Hematopoietic multipotent progenitor cell treated with erythropoietin and hydrocortisone succinate and interleukin-3 and kit ligand, for 17 days (in vitro differentiated cells): ENCODE measurements at regions not wholly inside any gene's neighbourhood (a gene's known extent, or its start where the extent isn't known, plus 50 kb on each side); places are given as distances from the start of the nearest gene placed in this dataset.

Source experiments
- DNase-seq: peaks from one replicate; pipeline ENCODE4 v3.0.0-alpha.2; 2015; ENCODE audit warnings: low spot score

DNA sequence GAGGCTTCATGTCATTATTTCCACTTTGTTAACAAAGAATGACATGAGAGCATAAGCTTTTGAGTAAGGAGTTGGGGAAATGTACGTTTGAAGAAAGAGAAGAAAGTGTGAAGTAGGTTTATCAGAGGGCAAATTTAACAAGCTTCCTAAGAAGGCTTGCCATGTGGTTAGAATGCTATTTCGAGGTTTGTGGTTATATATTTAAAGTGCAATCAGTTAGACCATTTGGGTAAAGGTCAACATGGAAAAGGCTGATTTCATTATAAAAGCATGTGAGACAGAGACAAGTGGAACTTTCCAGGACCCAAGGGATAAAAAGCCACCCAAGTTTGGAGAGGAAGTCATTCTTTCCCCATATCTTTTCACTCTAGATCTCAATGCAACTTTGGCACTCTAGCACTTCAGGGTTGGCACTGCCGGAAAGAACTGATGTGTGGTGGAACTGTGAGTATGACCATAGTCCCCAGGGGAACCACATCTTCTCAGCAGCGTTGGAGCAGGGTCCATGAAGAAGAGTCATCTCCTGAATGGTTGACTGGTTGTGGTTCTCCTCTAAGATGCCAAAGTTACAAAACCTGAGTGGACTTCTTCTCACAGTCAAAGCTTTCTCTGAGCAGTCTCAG lies 529.9 kb downstream of the MID1IP1 start:
- DNase-seq: no peak

DNA sequence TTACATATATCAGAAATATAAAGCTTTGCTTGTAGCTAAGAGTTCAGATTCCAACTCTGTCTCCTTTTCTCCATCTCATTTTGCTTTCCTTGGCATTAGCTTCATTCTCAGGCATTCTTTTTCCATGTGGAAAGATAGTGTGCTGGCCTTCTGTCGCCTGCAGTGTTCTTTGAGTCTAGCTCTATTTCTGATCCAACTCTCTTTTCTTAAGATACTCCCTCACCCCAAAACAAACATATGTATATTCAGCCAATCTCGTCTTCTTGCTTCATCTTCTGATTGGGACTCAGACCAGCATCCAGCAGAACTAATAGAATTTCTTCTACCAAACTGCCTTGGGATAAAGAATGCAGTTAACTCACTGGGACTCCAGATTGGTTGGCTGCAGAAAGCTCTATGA lies 532.2 kb downstream of the MID1IP1 start:
- no peak for DNase-seq

DNA sequence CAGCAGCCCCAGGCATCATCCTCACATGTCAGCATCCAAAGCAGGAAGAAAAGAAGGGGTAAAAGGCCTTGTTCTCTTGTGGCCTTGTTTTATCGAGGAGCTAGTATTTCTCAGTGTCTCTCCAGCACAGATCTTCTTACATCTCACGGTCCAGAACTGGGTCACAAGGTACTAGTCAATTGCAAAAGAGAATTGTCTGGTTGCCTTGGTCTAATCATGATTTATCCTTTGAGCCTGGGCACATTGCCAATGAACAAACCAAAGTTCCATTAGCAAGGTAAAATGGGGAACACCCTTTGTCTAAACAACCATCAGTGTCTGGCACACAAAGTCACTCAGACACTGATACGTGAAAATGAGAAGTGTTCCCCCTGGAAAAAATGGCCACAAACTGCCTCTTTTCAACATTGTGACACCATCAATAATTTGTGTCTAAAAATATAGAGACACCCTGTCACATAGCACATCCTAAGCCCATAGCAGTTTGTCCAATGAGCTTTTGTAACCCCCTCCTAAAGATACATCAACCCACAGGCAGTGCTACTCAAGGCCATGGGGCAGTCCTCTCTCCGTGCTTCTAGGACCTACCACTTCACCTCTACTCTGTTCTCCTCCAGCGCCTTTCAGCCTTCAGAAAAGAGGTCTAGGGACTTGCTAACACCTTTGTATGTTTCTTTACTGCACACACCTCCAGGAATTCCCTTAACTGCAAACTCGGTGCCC lies 534.4 kb downstream of the MID1IP1 start:
- DNase-seq: no peak

DNA sequence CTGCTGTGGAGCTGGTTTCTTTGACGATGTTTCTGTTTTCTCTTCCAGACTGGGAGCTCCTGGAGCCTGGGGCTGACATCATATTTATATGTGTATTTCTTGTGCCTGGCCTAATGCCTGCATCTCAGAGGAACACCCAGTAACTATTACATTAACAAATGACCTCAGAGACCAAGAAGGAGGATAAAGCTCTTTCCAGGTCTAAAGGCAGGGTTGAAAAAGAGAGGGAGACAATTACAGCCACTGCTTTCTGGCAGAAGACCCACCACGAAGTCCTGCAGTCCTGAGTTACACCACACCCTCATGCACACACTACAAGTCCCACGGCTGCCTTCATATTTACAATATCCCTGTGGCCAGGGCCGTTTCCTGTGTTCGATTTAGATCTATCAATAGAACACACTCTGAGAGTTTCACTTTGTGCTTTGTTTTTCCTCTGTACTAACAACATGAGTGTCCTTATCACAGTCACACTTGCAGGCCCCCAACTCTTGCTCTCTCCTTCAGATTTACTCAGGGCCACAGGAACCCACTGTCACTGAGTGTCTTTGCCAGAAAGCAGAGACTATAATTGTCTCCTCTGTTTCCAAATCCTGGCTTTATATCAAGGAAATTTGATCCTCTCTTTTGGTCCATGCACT lies 535.5 kb downstream of the MID1IP1 start:
- DNase-seq: no peak

DNA sequence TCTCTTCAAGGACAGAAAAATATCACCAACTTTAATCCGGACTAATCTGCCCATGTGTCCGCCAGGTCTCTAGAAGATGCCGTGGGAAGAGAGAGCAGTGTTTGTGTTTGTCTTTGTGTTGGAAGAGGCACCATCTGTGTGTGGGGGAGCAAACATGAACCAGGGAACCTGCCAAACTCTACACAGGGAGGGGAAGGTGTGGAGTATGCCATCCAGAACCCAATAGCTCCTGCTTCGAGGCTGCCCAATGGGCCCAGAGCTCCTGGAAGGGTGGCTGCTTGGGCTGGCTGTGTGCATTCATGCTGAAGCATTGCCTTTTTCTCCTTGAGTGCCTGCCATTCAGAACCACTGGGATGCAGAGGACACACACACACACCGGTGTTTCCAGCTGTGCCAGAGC lies 536.2 kb downstream of the MID1IP1 start:
- no peak for DNase-seq

DNA sequence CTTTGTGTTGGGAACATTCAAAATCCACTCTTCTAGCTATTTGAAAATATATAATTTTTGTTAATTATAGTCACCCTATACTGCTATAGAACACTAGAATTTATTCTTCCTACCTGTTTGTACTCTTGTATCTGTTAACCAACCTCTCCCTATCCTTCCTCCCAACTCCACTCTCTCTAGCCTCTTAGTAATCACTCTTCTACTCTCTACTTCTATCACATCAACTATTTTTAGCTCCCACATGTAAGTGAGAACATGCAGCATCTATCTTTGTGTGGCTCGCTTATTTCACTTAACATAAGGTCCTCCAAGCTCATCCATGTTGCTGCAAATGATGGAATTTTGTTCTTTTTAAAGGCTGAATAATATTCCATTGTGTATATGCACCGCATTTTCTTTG lies 537.3 kb downstream of the MID1IP1 start:
- DNase-seq: no peak

DNA sequence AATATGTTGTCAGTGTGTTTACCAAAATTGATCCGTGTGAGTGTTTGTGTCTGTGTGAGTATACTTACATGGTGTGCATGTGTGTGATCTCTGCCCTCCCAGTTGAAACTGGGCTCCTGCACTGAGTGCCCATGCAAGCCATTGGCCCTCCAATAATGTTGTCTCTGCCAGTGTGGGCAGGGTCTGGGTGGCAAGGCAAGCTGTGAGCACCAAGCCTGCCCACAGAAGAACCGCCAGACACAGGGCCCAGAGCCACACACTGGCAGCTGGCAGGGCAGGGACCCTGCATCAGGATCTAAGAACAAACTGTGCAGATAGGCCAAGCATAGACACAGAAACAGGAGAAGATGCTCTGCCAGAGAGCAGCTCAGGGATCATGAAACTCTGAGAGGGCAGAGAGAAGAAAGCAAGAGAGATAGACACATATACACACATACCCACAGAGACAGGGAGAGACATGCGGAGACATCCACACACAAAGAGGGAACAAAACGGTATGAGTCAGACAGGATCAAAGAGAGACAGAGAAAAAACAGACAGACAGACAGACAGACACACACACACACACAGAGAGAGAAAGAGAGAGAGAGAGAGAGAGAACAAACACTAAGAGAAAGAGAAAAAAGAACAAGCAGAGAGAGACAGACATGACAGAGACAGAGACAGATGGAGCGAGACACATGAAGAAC lies 555.0 kb downstream of the MID1IP1 start:
- DNase-seq: no peak

DNA sequence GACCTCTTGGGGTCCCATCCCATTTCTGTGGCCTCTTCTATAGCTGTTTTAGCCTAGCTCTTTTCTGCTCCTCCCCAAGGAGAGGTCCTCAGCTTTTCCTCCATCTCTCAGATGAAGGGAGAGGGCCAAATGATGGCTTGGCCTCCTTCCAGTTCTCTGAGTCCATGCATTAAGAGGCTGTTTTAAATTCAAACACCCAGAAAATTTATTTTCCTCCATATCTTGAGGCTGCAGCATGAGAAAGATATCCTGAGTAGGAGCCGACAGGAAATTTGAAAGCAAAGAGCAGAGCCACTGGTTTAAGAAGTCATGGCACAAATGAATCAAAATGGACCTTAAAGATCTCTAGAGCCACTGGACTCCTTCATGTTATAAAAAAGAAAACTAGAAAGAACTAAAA lies 558.8 kb downstream of the MID1IP1 start:
- no peak for DNase-seq

DNA sequence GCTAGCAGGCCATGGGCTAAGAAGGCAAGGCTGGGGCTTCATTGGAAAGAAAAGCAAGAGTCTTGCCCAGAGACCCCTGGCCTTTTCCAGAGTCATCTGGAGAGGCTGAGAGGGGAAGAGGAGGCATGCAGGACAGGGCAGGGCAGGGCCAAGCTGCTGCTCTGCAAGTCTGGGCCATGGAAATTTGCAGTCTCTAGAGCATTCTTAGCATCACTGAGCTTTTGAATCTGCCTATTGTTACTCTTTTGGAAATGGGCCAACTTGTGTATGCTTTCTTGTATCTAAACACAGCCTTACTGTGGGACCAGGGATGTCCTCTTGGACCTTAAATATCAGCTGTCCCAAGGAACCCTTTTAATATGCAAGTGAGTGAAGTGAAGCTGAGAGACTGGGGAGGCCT lies 560.5 kb downstream of the MID1IP1 start:
- no peak for DNase-seq

DNA sequence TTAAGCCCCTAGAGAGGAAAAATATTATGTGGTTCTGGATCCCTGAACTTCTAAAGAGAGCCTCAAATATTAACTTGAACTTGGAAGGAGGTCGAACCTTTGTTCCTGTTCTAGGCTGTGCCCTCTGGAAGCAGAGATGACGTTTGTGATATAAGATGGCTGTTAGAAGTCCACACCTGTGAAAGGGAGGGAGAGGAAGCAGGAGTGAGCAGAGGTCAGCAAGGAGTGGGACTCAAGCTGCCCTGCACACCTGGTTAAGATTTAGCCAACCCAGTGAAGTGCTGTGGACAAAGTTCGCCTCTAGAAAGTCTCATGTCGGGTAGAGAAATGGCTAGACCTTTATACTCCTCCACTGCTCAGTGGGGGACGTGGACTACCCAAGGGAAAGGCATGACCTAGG lies 566.2 kb downstream of the MID1IP1 start:
- DNase-seq: no peak

DNA sequence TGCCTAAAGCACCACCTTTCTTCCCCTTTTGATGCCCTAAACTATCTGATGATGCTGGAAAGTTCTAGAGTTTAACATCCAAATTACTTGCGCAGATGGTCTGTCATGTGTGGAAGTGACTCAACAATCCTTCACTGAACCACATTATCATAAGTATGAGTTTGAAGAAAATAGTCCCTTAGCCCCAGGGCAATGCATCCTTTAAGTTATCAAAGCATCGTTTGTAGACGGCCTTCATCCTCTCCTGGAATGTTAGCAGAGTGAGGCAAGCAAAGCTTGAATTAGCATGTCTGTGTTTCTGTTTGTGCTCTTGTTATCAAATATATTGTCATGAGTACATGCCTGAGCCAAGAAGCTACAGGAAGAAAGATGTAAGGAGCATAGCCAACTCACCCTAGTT lies 570.9 kb downstream of the MID1IP1 start:
- DNase-seq: no peak

DNA sequence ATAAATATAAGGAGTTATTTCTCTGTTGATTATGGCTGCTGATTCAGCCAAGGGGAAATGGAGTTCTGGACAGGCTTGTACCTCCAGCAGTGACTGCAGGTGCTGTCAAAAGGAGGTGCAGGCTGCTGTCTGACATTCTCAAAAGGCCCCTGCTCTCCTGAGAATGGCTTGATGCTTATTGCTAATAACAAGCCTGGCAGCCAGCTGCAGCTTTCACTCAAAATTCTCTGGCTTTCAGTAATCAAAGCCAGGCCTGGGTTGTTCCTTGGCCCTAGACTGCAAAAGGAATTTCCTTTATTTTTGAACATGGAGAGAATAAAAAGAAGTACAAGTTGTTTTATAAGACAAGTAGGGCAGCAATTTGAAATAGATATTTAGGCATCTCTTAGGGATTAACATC lies 575.9 kb downstream of the MID1IP1 start:
- no peak for DNase-seq

DNA sequence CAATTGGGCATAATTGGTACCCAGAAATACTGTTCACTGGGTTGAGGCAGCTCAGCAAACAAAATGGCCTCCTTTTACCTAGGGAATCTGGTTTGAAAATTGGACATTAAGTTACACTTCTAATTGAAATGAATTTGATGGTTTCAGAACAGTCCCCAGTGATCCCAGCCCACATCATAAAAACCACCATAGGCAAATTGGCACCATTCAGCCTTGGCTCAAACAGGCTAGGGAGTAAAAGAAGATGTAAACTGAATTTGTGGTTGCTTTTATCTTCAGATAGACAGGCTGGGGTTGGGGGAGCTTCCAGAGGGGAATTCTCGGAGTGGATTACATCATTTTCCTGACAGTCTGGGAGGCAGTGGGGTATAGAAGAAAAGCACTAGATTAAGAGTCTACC lies 576.5 kb downstream of the MID1IP1 start:
- no peak for DNase-seq

DNA sequence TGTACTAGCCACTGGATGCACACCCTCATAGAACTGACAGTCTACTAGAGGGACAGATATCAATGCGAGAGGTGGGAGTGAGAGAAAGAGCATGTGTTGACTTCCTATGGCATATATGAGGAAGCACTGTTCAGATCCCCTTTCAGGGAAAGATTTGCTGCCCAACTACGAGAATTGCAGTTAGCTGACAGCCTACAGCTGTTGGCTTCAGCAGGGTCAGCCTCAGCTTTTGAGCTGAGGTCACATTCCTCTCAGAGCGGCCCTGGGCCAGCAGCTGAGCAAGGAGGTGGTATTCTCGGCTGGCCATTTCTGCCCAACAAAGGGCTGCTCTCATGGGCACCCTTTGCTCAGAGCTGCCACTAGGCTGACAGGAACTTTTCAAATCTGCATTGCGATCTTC lies 580.2 kb downstream of the MID1IP1 start:
- DNase-seq: no peak

DNA sequence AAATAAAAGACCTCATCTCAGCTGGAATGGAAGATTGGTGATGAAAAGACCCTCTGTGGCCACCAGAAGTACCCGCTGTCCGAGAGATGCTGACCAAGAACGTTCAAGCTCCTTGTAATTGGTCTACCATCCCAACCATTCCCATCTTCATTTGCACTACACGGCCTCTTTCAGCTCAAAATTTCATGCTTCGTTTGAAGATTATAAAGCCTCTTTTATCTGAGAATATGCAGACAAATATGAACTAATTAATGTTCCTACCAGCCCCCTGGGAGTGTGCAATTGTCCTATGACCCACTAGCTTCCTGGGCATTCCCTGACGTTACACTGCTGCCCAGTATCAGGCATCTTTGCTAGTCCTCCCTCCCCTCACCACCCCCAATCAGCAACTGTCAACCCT lies 583.7 kb downstream of the MID1IP1 start:
- no peak for DNase-seq

DNA sequence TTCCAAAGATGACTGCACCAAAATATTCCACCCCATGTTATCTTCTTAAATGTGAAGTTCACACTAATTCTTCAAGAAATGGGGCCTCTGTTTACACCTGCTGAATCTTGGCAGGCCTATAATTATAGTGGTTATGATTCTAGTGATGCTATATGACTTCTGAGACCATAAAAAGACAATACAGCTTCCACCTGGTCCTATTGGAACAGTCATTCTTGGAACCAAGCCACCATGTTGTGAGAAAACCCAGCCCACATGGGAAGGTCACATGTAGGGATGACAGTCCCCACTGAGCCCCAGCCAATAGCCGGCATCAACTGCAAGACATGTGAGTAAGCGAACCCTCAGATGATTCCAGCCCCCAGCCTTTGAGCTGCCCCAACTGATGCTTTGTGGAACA lies 587.5 kb downstream of the MID1IP1 start:
- DNase-seq: no peak

DNA sequence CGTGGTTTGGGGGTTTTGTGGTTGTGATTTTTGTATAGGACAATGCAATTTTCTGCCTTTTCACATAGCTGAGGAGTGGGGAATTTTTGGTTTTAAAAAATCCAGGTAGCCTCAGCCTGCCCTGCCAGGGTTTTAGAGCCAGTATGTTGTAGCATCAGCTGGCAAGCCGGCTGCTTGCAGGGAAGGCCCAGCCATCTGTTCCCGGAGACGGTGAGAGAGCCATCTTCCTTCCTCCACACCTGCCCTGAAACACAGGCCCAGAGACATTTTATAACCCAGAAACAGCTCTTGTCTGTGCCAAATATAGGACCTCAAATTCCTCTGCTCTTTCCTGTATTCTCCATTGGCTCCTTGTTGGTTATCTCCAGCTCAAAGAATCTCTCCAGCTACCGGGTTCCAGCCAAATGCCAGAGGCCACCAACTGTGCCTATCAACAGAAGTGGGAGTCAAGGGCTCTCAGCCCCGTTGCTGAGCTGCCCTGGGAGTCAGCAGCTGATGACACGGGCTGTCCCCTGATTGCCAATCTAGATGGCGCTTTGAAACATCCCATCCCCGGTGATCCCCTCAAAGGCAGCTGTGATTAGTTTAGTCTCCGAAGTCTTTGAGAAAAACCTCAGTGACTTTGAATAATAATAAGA lies 595.2 kb downstream of the MID1IP1 start:
- DNase-seq: no peak

DNA sequence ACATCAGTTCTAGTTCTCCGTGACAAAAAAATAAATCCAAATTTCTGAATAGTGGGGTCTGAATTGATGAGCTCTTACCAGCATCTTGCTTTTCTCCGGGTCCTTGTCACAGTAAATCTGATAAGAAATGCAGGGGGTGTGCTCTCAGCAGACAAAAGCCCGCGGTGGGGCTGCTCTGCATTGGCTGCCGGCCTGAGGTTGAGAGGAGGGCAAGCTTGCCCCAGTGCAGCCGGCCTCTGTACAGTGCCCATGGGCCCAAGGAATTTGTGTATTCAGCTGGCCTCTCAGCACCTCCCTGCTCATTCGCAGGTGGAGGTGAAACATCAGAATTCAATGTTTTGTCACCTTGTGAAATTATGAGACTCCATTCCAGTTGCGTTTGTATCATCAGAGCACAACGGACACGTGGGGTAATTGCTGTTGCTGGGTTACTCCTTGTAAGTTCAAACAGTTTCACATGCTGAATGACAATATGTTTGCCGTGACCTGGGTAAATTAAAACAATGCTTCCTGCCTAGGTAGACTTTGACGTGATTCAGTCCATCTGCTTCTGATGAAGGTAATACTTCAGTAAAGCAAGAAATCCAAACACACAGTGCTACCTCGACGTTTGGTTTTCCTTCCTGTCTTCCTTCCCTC lies 596.4 kb downstream of the MID1IP1 start:
- no peak for DNase-seq

DNA sequence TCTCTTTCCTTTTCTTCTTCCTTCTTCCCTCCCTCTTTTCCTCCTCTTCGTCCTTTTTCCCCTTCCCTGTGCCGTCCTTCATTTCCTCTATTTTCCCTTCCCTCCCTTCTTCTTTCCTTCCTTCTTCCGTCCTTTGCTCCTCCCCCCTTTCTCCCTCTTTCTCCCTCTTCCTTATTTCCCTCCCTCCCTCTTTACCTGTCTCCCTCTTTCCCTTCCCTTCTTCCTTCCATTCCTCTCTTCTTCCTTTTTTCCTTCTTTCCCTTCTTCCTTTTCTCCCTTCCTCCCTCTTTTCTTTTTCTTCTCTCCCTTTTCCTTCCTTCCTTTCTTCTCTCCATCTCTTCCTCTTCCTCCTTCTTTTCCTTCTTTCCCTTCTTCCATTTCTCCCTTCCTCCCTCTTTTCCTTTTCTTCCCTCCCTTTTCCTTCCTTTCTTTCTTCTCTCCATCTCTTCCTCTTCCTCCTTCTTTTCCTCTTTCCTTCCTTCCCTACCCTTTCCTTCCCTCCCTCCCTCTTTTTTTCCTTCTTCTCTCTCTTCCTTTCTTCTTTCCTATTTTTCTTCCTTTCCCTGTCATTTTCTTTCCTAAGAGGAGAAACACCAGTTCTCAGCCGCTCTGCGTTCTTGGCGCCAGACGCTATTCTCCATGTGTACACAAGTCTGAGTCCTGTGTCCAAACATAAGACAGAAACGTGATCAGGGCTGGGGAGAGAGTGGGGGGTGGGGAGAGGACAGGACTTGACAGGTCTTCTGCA lies 597.1 kb downstream of the MID1IP1 start:
- no peak for DNase-seq

DNA sequence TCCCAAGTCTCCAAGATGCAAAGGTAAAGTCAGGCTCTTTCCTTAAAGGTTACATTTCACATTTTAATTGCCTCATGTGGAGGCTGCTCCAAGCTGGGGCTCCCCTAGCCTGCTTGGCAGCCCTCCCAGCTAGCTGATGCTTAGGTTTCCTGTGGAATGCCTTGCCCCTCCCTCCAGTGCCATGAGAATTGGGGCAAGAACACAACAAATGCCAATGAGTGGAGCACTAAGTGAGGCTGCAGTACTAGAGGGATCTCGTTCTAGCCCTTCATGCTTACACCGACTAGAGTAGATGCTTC lies 597.7 kb downstream of the MID1IP1 start:
- DNase-seq: no peak

DNA sequence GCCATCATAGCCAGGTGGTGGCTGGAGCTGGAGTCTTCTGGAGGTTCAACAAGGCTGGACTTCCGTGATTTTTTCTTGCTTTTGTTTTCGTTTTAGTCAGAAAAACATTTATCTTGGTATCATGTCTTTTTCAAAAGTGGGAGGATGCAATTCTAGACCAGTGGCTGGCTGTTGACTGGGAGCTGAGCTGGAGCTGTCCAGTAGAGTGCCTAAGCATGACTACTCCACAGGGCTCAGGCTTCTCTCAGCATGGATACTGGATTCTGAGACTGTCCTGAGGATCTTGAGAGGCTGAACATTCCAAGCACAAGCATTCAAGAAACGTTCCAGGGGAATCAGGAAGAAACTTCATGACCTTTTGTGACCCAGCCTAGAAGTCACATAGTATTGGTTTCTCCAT lies 598.1 kb downstream of the MID1IP1 start:
- no peak for DNase-seq
